DMS53 treated with DMSO at 0.1 percent for 48 hours (cell line): ENCODE measurements at regions not wholly inside any gene's neighbourhood (a gene's known extent, or its start where the extent isn't known, plus 50 kb on each side); places are given as distances from the start of the nearest gene placed in this dataset.

Experiments used
- DNase-seq: peaks from one replicate; lab custom pipeline; 2025; ENCODE audit not compliant: unreplicated experiment; lab: John Stamatoyannopoulos, UW

- no peak for DNase-seq
Observed at GRCh38 chr14:73800970-73801515, 50.6 kb upstream of the PTGR2 start.

GRCh38 chr14:73797543-73798265, 53.9 kb upstream of the PTGR2 start:
- no peak for DNase-seq

GRCh38 chr14:73796893-73797542, 54.6 kb upstream of the PTGR2 start:
- no peak for DNase-seq

- no peak for DNase-seq
Observed at GRCh38 chr14:73796415-73796814, 55.2 kb upstream of the PTGR2 start.

GRCh38 chr14:73795974-73796373, 55.7 kb upstream of the PTGR2 start:
- DNase-seq, result no peak

DNA sequence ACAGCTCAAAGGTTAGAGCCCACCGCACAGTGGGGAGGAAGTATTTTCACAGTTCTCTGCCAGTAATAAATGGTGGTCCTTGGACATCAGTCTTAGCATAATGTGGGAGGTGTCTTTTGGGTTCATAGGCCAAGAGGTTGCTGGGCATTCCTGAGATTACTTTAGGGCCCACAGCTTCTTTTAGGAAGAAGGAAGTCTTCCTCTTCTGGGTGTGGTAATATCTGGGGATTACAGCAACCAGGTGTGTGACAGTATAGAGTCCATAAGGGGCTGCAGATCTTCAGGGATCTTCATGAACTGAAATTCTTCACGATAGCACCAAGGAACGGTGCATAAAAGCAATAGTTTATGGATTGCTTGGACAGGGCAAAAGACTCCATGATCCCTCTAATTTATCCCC, 56.2 kb upstream of the PTGR2 start:
- no peak for DNase-seq

DNA sequence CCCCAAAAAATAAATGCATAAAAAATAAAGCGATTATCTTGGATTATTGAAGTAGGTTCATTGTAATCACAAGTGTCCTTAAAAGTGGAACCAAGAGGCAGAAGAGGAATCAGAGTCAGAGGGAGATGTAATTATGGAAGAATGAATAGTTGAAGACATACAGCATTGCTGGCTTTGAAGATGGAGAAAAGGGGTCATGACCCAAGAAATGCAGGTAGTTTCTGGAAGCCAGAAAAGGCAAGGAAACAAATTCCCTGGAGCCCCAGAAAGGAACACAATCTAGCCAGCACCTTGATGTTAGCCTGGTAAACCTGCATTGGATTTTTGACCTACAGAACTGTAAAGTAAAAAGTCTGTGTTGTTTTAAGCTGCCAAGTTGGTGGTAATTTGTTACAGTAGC, 57.5 kb upstream of the PTGR2 start:
- no peak for DNase-seq

- no peak for DNase-seq
Observed at GRCh38 chr14:73792481-73792880, 59.1 kb upstream of the PTGR2 start.

- DNase-seq, result no peak
Observed at GRCh38 chr14:73789989-73790581, 61.5 kb upstream of the PTGR2 start.

- DNase-seq, result no peak
Observed at GRCh38 chr14:73788701-73789551, 62.7 kb upstream of the PTGR2 start.

GRCh38 chr14:73788317-73788598, 63.4 kb upstream of the PTGR2 start:
- DNase-seq, result no peak

GRCh38 chr14:73787486-73788316, 63.9 kb upstream of the PTGR2 start:
- DNase-seq, result no peak

- DNase-seq, result no peak
Observed at GRCh38 chr14:73786636-73787485, 64.8 kb upstream of the PTGR2 start.

DNA sequence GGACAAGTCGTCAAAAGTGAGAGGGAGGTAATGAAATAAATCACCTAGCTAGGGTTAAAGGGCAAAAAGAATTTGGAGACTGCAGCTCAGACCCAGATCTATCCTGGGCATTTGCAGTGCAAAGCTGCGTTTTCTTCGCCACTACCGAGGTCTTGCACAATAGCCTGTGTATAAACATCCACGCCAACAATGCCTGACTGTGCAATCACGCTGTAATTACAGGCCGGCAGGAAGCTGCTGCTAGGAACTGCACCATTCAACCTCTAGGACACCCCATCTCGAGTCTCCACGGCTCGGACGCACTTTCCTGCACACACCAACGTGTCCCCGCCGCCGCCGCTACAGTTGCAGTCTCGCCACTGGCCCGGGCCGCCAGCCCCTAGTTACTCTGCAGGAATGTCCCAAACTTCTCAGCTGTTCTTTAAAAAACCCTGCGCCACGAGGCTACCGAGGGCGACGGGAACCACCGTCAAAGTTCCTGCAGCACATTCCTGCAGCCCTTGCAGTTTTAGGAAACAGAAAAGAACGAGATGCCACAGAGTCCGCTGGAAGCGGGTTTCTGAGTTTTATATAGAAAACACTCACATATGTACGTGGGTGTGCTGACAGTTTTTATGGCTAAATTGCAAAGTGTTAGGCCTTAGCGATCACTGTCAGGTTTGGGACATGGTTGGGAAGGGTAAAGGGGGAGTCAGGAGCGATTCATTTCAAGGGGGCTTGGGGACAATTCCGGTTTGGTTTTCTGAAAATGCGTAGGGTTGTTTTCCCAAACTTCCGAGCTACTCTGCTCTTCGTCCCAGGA, 65.6 kb upstream of the PTGR2 start:
- DNase-seq, result peak; percentile 15

DNA sequence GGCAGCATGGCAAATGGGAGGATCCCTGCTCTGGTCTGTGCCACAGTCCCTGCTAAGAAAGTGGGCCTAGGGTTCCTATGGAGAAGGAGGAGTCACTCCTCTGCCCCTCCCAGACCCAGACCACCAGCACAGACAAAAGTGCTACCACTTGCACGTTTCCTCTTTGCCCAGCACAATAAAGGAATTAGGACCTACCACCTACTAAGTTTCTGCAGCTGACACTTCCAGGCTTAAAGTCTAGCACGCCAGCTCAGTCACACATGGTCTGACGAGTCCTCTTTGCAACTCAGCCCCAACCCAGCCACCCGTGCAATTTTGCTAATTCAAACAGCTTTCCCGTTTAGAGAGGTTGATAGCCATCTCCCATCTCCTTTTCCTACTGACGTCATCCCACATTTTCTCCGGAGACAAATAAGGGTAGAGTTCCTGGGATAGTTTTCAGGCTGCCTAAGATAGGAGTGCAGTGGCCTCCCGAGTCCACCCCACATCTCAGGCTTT, 66.2 kb upstream of the PTGR2 start:
- DNase-seq, result no peak

DNA sequence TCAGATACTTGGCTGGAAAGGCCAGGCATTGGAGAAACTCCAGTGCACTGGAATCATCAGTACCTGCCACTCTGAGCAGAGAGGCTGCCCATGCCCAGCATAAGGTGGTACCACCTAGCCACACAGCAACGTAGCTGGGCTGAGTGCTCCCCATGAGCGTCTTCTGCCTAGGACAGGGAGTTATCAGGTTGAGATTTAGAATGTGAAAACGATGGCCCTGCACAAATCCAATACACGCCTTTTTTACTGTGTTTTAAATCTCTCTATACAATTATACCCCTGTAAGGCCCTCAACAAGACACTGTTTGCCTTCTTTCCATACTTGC, 66.7 kb upstream of the PTGR2 start:
- DNase-seq, result no peak

DNA sequence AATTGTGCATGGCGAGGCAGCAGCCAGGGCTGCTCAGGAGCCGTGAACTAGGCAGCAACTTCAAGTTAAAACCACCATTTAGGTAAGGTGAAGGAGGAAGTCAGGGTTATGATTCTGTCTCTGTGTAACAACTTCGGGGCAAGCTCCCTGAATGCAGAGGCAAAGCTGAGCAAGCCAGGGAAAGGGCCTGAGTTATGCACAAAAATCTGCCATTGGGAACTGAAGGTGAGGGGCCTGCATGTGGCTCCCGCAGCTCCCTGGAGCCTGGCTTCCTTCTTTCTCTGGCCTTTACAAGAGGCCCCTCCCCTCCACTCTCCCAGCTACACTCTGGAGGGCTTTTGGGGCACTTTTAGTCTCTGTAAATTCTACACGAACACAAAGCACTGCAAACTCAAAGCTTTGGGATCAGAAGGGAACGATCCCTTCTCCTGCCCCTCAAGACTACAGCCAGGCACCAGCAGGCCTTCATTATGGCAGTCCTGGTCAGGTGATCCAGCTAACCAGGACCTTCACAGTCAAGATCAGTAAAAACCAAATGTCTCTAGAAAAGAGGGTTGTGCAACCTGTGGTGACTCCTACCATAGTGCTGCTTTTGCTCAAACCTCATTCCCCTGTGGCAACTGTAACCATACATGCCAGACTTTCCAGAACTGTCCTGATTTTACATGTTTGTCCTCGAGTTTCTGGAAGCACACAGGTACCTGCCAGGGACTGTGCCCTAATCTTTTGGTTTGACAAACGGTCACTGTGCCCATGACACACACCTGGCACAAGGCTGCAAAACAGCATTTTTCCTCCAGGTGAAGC, 67.2 kb upstream of the PTGR2 start:
- no peak for DNase-seq

DNA sequence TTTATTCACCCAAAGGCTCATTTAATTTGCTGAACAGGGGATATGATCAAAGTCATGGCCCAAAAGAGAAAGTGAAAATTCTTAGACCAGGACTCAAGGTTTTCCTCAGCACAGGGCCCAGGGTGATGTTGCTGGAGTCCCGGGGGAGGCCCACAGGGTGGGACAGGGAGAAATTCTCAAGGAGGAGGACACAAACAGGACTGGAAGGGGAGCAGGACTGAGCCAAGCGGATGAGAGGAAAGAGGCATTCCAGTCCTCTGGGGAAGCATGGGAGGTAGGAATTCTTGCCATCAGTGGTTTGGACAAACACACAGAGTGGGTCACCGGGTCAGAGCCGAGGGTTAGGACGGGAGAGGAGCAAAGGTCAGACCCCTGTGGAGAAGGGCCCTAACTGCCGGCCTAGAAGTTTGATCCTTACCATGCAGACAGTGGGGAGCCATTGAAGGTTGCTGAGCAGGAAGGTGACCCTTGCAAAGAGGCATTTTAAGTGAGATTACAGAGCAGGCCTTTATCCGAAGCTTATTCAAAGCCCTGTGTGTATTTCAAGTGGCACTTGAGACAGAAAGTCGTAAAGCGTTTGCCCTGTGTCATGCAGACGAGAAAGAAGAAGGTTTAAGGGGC, 68.4 kb upstream of the PTGR2 start:
- DNase-seq, result no peak
